Liver (tissue), 1 donor: ENCODE measurements at regions not wholly inside any gene's neighbourhood (a gene's known extent, or its start where the extent isn't known, plus 50 kb on each side); places are given as distances from the start of the nearest gene placed in this dataset.
"Not testable (repeated sequence)": the region's sequence is repeated elsewhere in the genome, so short reads cannot be mapped to it uniquely, and the experiment has no call there.

Experiments used
- MAX ChIP-seq: IDR thresholded peaks from 2 replicates; pipeline ENCODE4 v1.6.1; 2016; ENCODE audit warnings: antibody characterized with exemption
- TF ChIP-seq, protein P1 (sequence below): IDR thresholded peaks from 2 replicates; pipeline ENCODE4 v1.6.1; 2016; ENCODE audit warnings: antibody characterized with exemption, mild to moderate bottlenecking

- not testable (repeated sequence) for TF ChIP-seq MAX
- TF ChIP-seq, protein P1, sequence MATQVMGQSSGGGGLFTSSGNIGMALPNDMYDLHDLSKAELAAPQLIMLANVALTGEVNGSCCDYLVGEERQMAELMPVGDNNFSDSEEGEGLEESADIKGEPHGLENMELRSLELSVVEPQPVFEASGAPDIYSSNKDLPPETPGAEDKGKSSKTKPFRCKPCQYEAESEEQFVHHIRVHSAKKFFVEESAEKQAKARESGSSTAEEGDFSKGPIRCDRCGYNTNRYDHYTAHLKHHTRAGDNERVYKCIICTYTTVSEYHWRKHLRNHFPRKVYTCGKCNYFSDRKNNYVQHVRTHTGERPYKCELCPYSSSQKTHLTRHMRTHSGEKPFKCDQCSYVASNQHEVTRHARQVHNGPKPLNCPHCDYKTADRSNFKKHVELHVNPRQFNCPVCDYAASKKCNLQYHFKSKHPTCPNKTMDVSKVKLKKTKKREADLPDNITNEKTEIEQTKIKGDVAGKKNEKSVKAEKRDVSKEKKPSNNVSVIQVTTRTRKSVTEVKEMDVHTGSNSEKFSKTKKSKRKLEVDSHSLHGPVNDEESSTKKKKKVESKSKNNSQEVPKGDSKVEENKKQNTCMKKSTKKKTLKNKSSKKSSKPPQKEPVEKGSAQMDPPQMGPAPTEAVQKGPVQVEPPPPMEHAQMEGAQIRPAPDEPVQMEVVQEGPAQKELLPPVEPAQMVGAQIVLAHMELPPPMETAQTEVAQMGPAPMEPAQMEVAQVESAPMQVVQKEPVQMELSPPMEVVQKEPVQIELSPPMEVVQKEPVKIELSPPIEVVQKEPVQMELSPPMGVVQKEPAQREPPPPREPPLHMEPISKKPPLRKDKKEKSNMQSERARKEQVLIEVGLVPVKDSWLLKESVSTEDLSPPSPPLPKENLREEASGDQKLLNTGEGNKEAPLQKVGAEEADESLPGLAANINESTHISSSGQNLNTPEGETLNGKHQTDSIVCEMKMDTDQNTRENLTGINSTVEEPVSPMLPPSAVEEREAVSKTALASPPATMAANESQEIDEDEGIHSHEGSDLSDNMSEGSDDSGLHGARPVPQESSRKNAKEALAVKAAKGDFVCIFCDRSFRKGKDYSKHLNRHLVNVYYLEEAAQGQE = not testable (repeated sequence)
Observed at GRCh38 chr1:149369081-149369480, 105.8 kb upstream of the NBPF19 start.
